GM12873 (cell line): ENCODE measurements at regions not wholly inside any gene's neighbourhood (a gene's known extent, or its start where the extent isn't known, plus 50 kb on each side); places are given as distances from the start of the nearest gene placed in this dataset.

Experiments
- CTCF ChIP-seq: IDR thresholded peaks from 2 replicates; pipeline ENCODE4 v1.5.1; 2012; ENCODE audit warnings: low read depth, mild to moderate bottlenecking, moderate library complexity, low read length, control low read depth; ENCODE audit not compliant: insufficient read depth; ENCODE audit errors: missing control alignments

- no peak for TF ChIP-seq CTCF
Measured at GRCh38 chr9:135281791-135282737, 194.6 kb downstream of the OLFM1 start.

GRCh38 chr9:135282808-135283207 is 195.3 kb downstream of the OLFM1 start:
- no peak for TF ChIP-seq CTCF

GRCh38 chr9:135283671-135284070 is 195.9 kb upstream of the PPP1R26 start:
- no peak for TF ChIP-seq CTCF

GRCh38 chr9:135284386-135285134 is 195.0 kb upstream of the PPP1R26 start:
- no peak for TF ChIP-seq CTCF

- no peak for TF ChIP-seq CTCF
Measured at GRCh38 chr9:135286961-135287360, 192.6 kb upstream of the PPP1R26 start.

GRCh38 chr9:135287627-135288026 is 192.0 kb upstream of the PPP1R26 start:
- no peak for TF ChIP-seq CTCF

GRCh38 chr9:135288054-135288453 is 191.5 kb upstream of the PPP1R26 start:
- no peak for TF ChIP-seq CTCF
